ENCODE measurements at regions not wholly inside any gene's neighbourhood (a gene's known extent, or its start where the extent isn't known, plus 50 kb on each side); places are given as distances from the start of the nearest gene placed in this dataset.
"Not testable (repeated sequence)": the region's sequence is repeated elsewhere in the genome, so short reads cannot be mapped to it uniquely, and the experiment has no call there.

DNA sequence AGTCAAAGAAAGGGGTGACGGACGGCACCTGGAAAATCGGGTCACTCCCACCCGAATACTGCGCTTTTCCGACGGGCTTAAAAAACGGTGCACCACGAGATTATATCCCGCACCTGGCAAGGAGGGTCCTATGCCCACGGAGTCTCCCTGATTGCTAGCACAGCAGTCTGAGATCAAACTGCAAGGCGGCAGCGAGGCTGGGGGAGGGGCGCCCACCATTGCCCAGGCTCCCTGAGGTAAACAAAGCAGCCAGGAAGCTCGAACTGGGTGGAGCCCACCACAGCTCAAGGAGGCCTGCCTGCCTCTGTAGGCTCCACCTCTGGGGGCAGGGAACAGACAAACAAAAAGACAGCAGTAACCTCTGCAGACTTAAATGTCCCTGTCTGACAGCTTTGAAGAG, 335.7 kb downstream of the SEC16B start:
- H3K27ac Mint-ChIP-seq (ENCODE audit: low read depth); H3K27me3 Mint-ChIP-seq; H3K4me3 Mint-ChIP-seq; DNase-seq (ENCODE audit: low spot score in 2 of 2); H3K36me3 Mint-ChIP-seq (ENCODE audit: insufficient read depth); H3K4me1 Mint-ChIP-seq; ATAC-seq (replicated peaks; ENCODE audit: extremely low read depth, poor library complexity, severe bottlenecking): not testable (repeated sequence)
- peaks cover 12% of the 10 kb centered on the region for H3K9me3 Mint-ChIP-seq

DNA sequence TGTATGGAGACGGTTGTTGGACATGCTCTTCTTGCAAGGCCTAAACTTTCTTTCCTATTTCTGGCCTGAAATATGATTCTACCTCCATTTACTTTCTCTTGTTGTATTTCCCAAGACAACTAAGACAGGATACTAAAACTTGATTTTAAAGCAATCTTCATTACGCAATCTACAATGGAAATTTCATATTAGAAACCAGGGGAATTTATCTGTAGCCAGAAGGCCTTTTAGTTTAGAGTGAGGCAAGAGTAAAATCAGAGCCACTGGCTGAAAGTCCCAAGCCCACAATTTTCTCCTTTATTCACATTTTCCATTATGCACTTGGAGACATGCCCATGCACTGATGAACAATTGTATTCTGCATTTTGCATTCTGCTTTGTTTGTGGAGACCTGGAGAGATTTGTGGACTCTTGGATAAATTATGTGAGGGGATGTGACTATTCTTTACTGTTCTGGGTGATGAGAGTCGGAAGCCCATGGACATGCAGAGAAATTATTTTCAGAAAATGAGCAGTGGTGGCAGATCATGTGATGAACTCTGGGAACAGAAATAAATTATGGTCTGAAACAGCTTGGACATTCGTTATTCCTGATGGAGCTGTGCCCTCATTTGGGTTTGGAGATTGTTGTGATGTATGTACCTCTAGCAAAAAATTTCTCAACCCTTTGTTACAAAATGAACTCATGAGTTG, 336.8 kb downstream of the SEC16B start:
- Mint-ChIP-seq H3K9me3 (peaks cover 12% of the 10 kb centered on the region), H3K27me3 (no peaks in the 10 kb centered on the region), H3K36me3 (ENCODE audit: insufficient read depth) (no peaks in the 10 kb centered on the region), H3K4me3 (no peak overlapping the region), H3K27ac (ENCODE audit: low read depth) (no peak overlapping the region), H3K4me1 (no peaks in the 10 kb centered on the region)
- no peak for DNase-seq (ENCODE audit: low spot score in 2 of 2)
- no peak for ATAC-seq (replicated peaks; ENCODE audit: extremely low read depth, poor library complexity, severe bottlenecking)

DNA sequence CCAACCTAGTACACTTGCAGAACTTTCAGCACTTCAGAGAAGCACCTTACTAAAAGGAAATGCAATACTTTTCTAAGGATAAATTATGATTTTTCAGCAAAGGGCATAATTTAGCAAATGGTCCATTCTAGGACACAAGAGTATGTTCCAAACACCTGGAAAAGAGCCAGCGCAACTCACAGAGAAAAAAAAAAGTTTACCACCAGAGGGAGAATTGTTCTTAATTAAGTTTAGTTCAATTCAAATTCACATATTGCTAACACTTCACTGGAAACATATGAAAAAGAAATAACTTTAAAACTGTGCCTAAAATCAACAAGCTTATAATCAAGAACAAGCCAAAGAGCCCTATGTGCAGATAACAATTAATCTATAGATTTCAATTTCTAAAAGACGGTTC, 338.1 kb downstream of the SEC16B start:
- DNase-seq (ENCODE audit: low spot score in 2 of 2) (no peak), ATAC-seq (replicated peaks; ENCODE audit: extremely low read depth, poor library complexity, severe bottlenecking) (no peak)
- Mint-ChIP-seq H3K9me3 (peaks cover 17% of the 10 kb centered on the region), H3K36me3 (ENCODE audit: insufficient read depth) (no peaks in the 10 kb centered on the region), H3K4me1 (no peaks in the 10 kb centered on the region), H3K27ac (ENCODE audit: low read depth) (no peak overlapping the region), H3K27me3 (no peaks in the 10 kb centered on the region), H3K4me3 (no peak overlapping the region)

GRCh38 chr1:177629526-177629925, 340.3 kb downstream of the SEC16B start:
- DNase-seq (ENCODE audit: low spot score in 2 of 2) (no peak), ATAC-seq (replicated peaks; ENCODE audit: extremely low read depth, poor library complexity, severe bottlenecking) (no peak)
- Mint-ChIP-seq H3K4me1 (no peaks in the 10 kb centered on the region), H3K9me3 (peaks cover 19% of the 10 kb centered on the region), H3K4me3 (no peak overlapping the region), H3K27ac (ENCODE audit: low read depth) (no peak overlapping the region), H3K27me3 (no peaks in the 10 kb centered on the region), H3K36me3 (ENCODE audit: insufficient read depth) (no peaks in the 10 kb centered on the region)

DNA sequence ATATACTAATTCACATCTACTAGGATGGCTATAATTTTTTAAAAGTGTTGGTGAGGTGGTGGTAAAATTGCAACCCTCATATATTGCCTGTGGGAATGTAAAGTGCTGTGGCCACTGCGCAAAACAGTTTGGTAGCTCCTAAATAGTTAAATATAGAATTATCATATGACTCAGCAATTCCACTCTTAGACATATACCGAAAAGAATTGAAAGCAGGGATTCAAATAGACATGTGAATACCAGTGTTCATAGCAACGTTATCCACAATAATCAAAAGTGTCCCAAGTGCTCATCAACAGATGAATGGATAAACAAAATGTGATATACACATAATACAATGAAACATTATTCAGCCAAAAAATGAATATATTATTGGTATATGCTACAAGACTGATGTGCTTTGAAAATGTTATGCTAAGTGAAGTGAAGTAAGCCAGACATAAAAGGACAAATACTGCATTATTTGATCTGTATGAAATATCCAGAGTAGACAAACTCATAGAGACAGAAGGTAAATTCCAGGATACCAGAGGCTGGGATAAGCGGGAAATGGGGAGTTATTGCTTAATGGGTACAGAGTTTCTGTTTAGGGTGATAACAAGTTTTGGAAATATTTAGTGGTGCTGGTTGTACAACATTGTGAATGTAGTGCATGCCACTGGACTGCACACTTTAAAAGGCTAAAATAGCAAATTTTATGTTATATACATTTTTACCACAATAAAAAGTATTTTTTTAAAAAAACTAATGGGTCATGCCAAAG, 342.5 kb downstream of the SEC16B start:
- Mint-ChIP-seq H3K27ac (ENCODE audit: low read depth) (no peak overlapping the region), H3K36me3 (ENCODE audit: insufficient read depth) (no peaks in the 10 kb centered on the region), H3K27me3 (no peaks in the 10 kb centered on the region), H3K9me3 (peaks cover 17% of the 10 kb centered on the region), H3K4me1 (no peaks in the 10 kb centered on the region), H3K4me3 (no peak overlapping the region)
- ATAC-seq (replicated peaks; ENCODE audit: extremely low read depth, poor library complexity, severe bottlenecking) = no peak
- no peak for DNase-seq (ENCODE audit: low spot score in 2 of 2)

- Mint-ChIP-seq H3K27me3 (no peaks in the 10 kb centered on the region), H3K4me1 (no peaks in the 10 kb centered on the region), H3K27ac (ENCODE audit: low read depth) (no peak overlapping the region), H3K36me3 (ENCODE audit: insufficient read depth) (no peaks in the 10 kb centered on the region), H3K9me3 (peaks cover 11% of the 10 kb centered on the region), H3K4me3 (no peak overlapping the region)
- ATAC-seq (replicated peaks; ENCODE audit: extremely low read depth, poor library complexity, severe bottlenecking) = no peak
- DNase-seq (ENCODE audit: low spot score in 2 of 2) = no peak
Observed at GRCh38 chr1:177620636-177621190, 349.1 kb downstream of the SEC16B start.

- no peaks in the 10 kb centered on the region for H3K36me3 Mint-ChIP-seq (ENCODE audit: insufficient read depth)
- H3K27me3 Mint-ChIP-seq = no peaks in the 10 kb centered on the region
- DNase-seq (ENCODE audit: low spot score in 2 of 2) (no peak), ATAC-seq (replicated peaks; ENCODE audit: extremely low read depth, poor library complexity, severe bottlenecking) (no peak)
- peaks cover 5% of the 10 kb centered on the region for H3K9me3 Mint-ChIP-seq
- no peak overlapping the region for H3K4me3 Mint-ChIP-seq
- no peaks in the 10 kb centered on the region for H3K4me1 Mint-ChIP-seq
- no peak overlapping the region for H3K27ac Mint-ChIP-seq (ENCODE audit: low read depth)
Observed at GRCh38 chr1:177615251-177615650, 354.6 kb downstream of the SEC16B start.

- ATAC-seq (replicated peaks; ENCODE audit: extremely low read depth, poor library complexity, severe bottlenecking) = no peak
- H3K36me3 Mint-ChIP-seq (ENCODE audit: insufficient read depth) = no peaks in the 10 kb centered on the region
- no peak for DNase-seq (ENCODE audit: low spot score in 2 of 2)
- H3K27ac Mint-ChIP-seq (ENCODE audit: low read depth) = no peak overlapping the region
- no peaks in the 10 kb centered on the region for H3K4me1 Mint-ChIP-seq
- H3K4me3 Mint-ChIP-seq = no peak overlapping the region
- H3K9me3 Mint-ChIP-seq = peaks cover 5% of the 10 kb centered on the region
- H3K27me3 Mint-ChIP-seq = no peaks in the 10 kb centered on the region
Observed at GRCh38 chr1:177611402-177611801, 358.5 kb downstream of the SEC16B start.

GRCh38 chr1:177609953-177610352, 359.9 kb downstream of the SEC16B start:
- H3K27me3 Mint-ChIP-seq = no peaks in the 10 kb centered on the region
- DNase-seq (ENCODE audit: low spot score in 2 of 2) = no peak
- ATAC-seq (replicated peaks; ENCODE audit: extremely low read depth, poor library complexity, severe bottlenecking) = no peak
- H3K27ac Mint-ChIP-seq (ENCODE audit: low read depth) = no peak overlapping the region
- no peaks in the 10 kb centered on the region for H3K4me1 Mint-ChIP-seq
- no peak overlapping the region for H3K4me3 Mint-ChIP-seq
- H3K9me3 Mint-ChIP-seq = peaks cover 9% of the 10 kb centered on the region
- H3K36me3 Mint-ChIP-seq (ENCODE audit: insufficient read depth) = no peaks in the 10 kb centered on the region

GRCh38 chr1:177600936-177601335, 368.9 kb downstream of the SEC16B start:
- Mint-ChIP-seq H3K9me3 (peaks cover 16% of the 10 kb centered on the region), H3K36me3 (ENCODE audit: insufficient read depth) (no peaks in the 10 kb centered on the region), H3K4me3 (no peak overlapping the region), H3K27ac (ENCODE audit: low read depth) (no peak overlapping the region), H3K4me1 (no peaks in the 10 kb centered on the region), H3K27me3 (no peaks in the 10 kb centered on the region)
- DNase-seq (ENCODE audit: low spot score in 2 of 2) = no peak
- no peak for ATAC-seq (replicated peaks; ENCODE audit: extremely low read depth, poor library complexity, severe bottlenecking)

DNA sequence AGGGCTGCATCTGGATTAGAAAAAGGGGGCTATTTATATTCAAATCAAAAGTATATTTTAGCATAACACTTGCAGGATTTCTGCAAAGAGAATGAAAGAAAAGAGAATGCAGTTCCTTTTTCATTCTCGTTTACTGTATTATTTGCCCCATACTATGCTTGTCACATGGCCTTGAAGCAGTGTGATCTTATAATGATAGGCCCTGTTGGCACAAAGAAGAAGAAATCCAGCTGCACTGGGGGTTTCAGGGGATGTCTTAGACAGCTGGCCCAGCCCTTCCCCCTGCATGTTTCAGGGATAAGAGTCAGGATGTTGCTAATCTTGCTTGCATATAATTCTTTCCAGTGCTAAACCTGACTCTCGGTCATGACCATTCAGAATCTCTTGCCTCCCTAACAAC, 369.5 kb downstream of the SEC16B start:
- Mint-ChIP-seq H3K4me1 (no peaks in the 10 kb centered on the region), H3K27me3 (no peaks in the 10 kb centered on the region), H3K36me3 (ENCODE audit: insufficient read depth) (no peaks in the 10 kb centered on the region), H3K9me3 (peaks cover 21% of the 10 kb centered on the region), H3K4me3 (no peak overlapping the region), H3K27ac (ENCODE audit: low read depth) (no peak overlapping the region)
- ATAC-seq (replicated peaks; ENCODE audit: extremely low read depth, poor library complexity, severe bottlenecking) = no peak
- no peak for DNase-seq (ENCODE audit: low spot score in 2 of 2)

- Mint-ChIP-seq H3K4me1 (no peaks in the 10 kb centered on the region), H3K36me3 (ENCODE audit: insufficient read depth) (no peaks in the 10 kb centered on the region), H3K4me3 (no peak overlapping the region), H3K27me3 (no peaks in the 10 kb centered on the region), H3K9me3 (peaks cover 16% of the 10 kb centered on the region), H3K27ac (ENCODE audit: low read depth) (no peak overlapping the region)
- ATAC-seq (replicated peaks; ENCODE audit: extremely low read depth, poor library complexity, severe bottlenecking) = no peak
- DNase-seq (ENCODE audit: low spot score in 2 of 2) = no peak
Observed at GRCh38 chr1:177597393-177597792, 372.5 kb downstream of the SEC16B start.

- H3K27me3 Mint-ChIP-seq = no peaks in the 10 kb centered on the region
- H3K9me3 Mint-ChIP-seq = peaks cover 16% of the 10 kb centered on the region
- no peaks in the 10 kb centered on the region for H3K36me3 Mint-ChIP-seq (ENCODE audit: insufficient read depth)
- no peak for ATAC-seq (replicated peaks; ENCODE audit: extremely low read depth, poor library complexity, severe bottlenecking)
- H3K4me3 Mint-ChIP-seq = no peak overlapping the region
- H3K27ac Mint-ChIP-seq (ENCODE audit: low read depth) = no peak overlapping the region
- H3K4me1 Mint-ChIP-seq = no peaks in the 10 kb centered on the region
- no peak for DNase-seq (ENCODE audit: low spot score in 2 of 2)
Observed at GRCh38 chr1:177596485-177596884, 373.4 kb downstream of the SEC16B start.
